OCI-LY3 (cell line): ENCODE measurements at regions not wholly inside any gene's neighbourhood (a gene's known extent, or its start where the extent isn't known, plus 50 kb on each side); places are given as distances from the start of the nearest gene placed in this dataset.

ENCODE experiments used
- H2AFZ ChIP-seq: fragments of 200-600, 300-600 bp; shearing (Covaris generic); 2 replicates; pipeline ENCODE4 v1.6.0; 2014; ENCODE audit warnings: antibody characterized with exemption, low read depth, low read length
- H3K27ac ChIP-seq: fragments of 200-600, 300-600 bp; sonication (generic); 2 replicates; pipeline ENCODE4 v1.5.1; 2014; ENCODE audit warnings: mild to moderate bottlenecking, low read length, moderate library complexity, mixed read lengths
- H3K27me3 ChIP-seq: fragments of 200-600, 300-600 bp; sonication (generic); 2 replicates; pipeline ENCODE4 v1.6.1; 2014; ENCODE audit warnings: low read depth, low read length, mixed read lengths
- H3K36me3 ChIP-seq: fragments of 200-600, 300-600 bp; sonication (generic); replicated peaks from 2 replicates; pipeline ENCODE3; 2014; ENCODE audit warnings: low read depth, low read length, mixed read lengths
- H3K4me1 ChIP-seq: fragments of 300-600, 200-600 bp; sonication (generic); 2 replicates; pipeline ENCODE4 v1.6.1; 2014; ENCODE audit warnings: low read length, mixed read lengths
- H3K4me2 ChIP-seq: fragments of 200-600, 300-600 bp; sonication (generic); 2 replicates; pipeline ENCODE4 v1.6.1; 2014; ENCODE audit warnings: low read length, mixed read lengths
- H3K4me3 ChIP-seq: fragments of 300-600, 200-600 bp; sonication (generic); 2 replicates; pipeline ENCODE4 v1.5.1; 2014; ENCODE audit warnings: antibody characterized with exemption, mild to moderate bottlenecking, low read length, moderate library complexity
- H3K79me2 ChIP-seq: fragments of 300-600, 200-600 bp; shearing (Covaris generic); 2 replicates; pipeline ENCODE4 v1.6.1; 2014; ENCODE audit warnings: mild to moderate bottlenecking, low read length, mixed read lengths
- H3K9ac ChIP-seq: fragments of 300-600, 200-600 bp; shearing (Covaris generic); 2 replicates; pipeline ENCODE4 v1.6.0; 2014; ENCODE audit warnings: mild to moderate bottlenecking, low read length, moderate library complexity
- H3K9me3 ChIP-seq: fragments of 200-600, 300-600 bp; shearing (Covaris generic); 2 replicates; pipeline ENCODE4 v1.6.1; 2014; ENCODE audit warnings: low read length, mixed read lengths; ENCODE audit not compliant: insufficient read depth
- H4K20me1 ChIP-seq: fragments of 200-600, 300-600 bp; sonication (generic); 2 replicates; pipeline ENCODE4 v1.6.1; 2016; ENCODE audit warnings: low read length, mixed read lengths; ENCODE audit not compliant: insufficient read depth
- EZH2phosphoT487 ChIP-seq: fragments of 200-600 bp; shearing (Covaris generic); IDR thresholded peaks from 2 replicates; pipeline ENCODE4 v1.6.1; 2018; ENCODE audit warnings: antibody characterized with exemption, mixed run types, low read depth
- TF ChIP-seq, protein P1 (sequence below): fragments of 200-600, 300-600 bp; sonication (generic); IDR thresholded peaks from 2 replicates; pipeline ENCODE4 v1.5.1; 2014; ENCODE audit warnings: antibody characterized with exemption, low read length, low read depth

DNA sequence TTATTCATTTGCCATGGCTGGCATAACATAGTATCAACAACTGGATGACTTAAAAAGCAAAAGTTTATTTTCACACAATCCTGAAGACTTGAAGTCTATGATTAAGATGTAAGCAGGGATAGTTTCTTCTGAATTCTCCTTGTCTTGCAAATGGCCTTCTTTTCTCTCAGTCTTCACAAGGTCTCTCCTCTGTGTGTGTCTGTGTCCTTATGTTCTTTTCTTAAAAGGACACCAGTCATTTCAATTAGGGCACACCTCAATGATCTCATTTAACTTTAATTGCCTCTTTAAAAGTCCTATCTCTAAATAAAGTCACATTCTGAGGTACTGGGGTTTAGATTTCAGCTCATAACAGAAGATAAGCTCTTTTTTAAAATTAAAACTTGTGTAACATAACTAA is 399.7 kb downstream of the PABPC4L start:
- H3K79me2 ChIP-seq: no peaks in the 10 kb centered on the region
- no peaks in the 10 kb centered on the region for H3K4me1 ChIP-seq
- H3K27me3 ChIP-seq: no peaks in the 10 kb centered on the region
- TF ChIP-seq EZH2phosphoT487: no peak
- no peak overlapping the region for H3K27ac ChIP-seq
- H3K9me3 ChIP-seq: no peaks in the 10 kb centered on the region
- no peak overlapping the region for H3K4me3 ChIP-seq
- H3K36me3 ChIP-seq: no peaks in the 10 kb centered on the region
- no peak overlapping the region for H3K4me2 ChIP-seq
- H3K9ac ChIP-seq: no peak overlapping the region
- H2AFZ ChIP-seq: no peak overlapping the region
- H4K20me1 ChIP-seq: no peaks in the 10 kb centered on the region

DNA sequence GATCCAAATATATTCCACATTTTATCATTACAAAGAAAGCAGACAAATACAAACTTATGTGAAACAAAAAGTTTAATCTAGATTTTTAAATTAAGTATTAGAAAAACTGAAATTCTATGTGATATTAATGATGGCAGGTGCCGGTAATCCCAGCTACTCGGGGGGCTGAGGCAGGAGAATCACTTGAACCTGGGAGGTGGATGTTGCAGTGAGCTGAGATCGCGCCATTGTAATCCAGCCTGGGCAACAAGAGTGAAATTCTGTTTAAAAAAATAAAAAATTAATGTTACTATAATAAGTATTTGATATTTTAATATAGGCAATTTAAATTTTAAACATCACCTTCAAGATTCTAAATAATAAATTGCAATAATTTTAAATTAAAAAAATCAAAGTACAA is 400.6 kb downstream of the PABPC4L start:
- H3K79me2 ChIP-seq: no peaks in the 10 kb centered on the region
- H3K4me1 ChIP-seq: no peaks in the 10 kb centered on the region
- H3K27ac ChIP-seq: no peak overlapping the region
- H4K20me1 ChIP-seq: no peaks in the 10 kb centered on the region
- TF ChIP-seq, protein P1, sequence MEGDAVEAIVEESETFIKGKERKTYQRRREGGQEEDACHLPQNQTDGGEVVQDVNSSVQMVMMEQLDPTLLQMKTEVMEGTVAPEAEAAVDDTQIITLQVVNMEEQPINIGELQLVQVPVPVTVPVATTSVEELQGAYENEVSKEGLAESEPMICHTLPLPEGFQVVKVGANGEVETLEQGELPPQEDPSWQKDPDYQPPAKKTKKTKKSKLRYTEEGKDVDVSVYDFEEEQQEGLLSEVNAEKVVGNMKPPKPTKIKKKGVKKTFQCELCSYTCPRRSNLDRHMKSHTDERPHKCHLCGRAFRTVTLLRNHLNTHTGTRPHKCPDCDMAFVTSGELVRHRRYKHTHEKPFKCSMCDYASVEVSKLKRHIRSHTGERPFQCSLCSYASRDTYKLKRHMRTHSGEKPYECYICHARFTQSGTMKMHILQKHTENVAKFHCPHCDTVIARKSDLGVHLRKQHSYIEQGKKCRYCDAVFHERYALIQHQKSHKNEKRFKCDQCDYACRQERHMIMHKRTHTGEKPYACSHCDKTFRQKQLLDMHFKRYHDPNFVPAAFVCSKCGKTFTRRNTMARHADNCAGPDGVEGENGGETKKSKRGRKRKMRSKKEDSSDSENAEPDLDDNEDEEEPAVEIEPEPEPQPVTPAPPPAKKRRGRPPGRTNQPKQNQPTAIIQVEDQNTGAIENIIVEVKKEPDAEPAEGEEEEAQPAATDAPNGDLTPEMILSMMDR: no peak
- TF ChIP-seq EZH2phosphoT487: no peak
- H3K27me3 ChIP-seq: no peaks in the 10 kb centered on the region
- no peaks in the 10 kb centered on the region for H3K9me3 ChIP-seq
- H3K4me3 ChIP-seq: no peak overlapping the region
- H3K4me2 ChIP-seq: no peak overlapping the region
- H2AFZ ChIP-seq: no peak overlapping the region
- no peak overlapping the region for H3K9ac ChIP-seq
- no peaks in the 10 kb centered on the region for H3K36me3 ChIP-seq

DNA sequence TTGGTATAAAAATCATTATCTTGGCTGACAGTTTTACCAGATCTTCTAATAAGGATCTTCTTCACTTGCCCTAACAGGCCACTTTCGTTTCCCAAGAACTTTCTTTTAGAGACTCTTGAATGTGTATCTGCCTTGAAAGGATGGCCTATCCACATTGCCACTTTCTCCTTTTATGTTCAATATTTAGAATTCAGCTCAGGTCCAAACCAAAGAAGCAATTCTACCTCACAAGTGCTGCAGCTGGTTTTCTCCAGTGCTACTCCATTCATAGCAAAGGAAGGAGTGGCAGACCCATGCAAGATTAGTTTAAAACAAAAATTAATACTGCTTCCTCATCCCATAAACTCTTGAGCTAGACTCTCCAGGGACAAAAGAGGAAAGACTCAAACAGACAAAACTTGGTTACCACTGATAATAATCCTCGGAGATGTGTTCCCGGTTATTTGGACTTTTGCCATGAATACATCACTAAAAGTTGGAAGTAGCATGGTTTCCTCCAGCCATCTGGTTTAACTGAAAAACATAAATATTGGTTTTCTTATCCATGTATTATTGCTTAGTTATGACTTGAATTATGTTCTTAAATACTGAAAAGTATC is 401.8 kb downstream of the PABPC4L start:
- no peaks in the 10 kb centered on the region for H3K27me3 ChIP-seq
- H3K27ac ChIP-seq: no peak overlapping the region
- H4K20me1 ChIP-seq: no peaks in the 10 kb centered on the region
- H3K79me2 ChIP-seq: no peaks in the 10 kb centered on the region
- no peaks in the 10 kb centered on the region for H3K4me1 ChIP-seq
- H2AFZ ChIP-seq: 0 out of 2 replicates have a peak overlapping the region, but pooled peaks have one; percentile 12
- no peak overlapping the region for H3K4me3 ChIP-seq
- no peaks in the 10 kb centered on the region for H3K36me3 ChIP-seq
- TF ChIP-seq, protein P1: no peak
- TF ChIP-seq EZH2phosphoT487: no peak
- H3K9ac ChIP-seq: no peak overlapping the region
- no peaks in the 10 kb centered on the region for H3K9me3 ChIP-seq
- no peak overlapping the region for H3K4me2 ChIP-seq

DNA sequence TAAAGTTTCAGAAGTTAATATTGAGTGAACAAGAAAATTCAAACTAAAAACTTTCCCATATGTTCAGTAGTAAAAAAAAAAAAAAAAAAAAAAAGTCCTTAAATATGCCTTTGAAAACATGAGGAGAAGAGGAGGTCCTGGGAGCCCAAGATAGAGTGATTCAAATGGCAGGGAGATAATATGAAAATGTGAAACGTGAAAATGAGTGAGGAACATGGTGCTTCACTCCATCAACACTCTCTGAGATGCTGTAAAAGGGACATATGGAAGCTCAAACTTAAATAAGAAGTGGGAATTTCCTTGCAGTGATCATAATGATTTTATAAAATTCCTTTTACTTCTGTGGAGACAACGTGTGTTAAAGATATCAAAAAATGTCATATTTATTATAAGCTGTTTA is 423.9 kb downstream of the PABPC4L start:
- no peaks in the 10 kb centered on the region for H3K27me3 ChIP-seq
- H4K20me1 ChIP-seq: no peaks in the 10 kb centered on the region
- H3K9ac ChIP-seq: no peak overlapping the region
- no peak for TF ChIP-seq EZH2phosphoT487
- no peak overlapping the region for H3K27ac ChIP-seq
- no peaks in the 10 kb centered on the region for H3K9me3 ChIP-seq
- no peak overlapping the region for H3K4me2 ChIP-seq
- no peaks in the 10 kb centered on the region for H3K36me3 ChIP-seq
- no peaks in the 10 kb centered on the region for H3K79me2 ChIP-seq
- no peak overlapping the region for H3K4me3 ChIP-seq
- H3K4me1 ChIP-seq: no peaks in the 10 kb centered on the region
- no peak overlapping the region for H2AFZ ChIP-seq

DNA sequence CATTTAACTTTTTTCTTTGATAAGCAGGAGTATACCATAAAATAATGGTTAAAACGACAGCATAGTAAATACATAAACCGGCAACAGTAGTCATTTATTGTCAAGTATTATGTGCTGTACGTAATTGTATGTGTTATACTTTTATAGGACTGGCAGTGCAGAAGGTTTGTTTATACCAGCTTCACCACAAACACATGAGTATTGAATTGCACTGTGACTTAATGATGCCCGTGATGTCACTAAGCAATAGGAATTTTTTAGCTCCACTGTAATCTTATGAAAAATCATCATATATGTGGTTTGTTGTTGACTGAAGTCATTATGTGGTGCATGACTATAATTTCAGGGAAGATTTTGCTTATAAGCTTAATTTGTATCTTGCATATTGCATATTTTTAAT is 424.6 kb downstream of the PABPC4L start:
- Histone ChIP-seq H3K4me3 (no peak overlapping the region), H3K9me3 (no peaks in the 10 kb centered on the region), H3K4me1 (no peaks in the 10 kb centered on the region), H3K79me2 (no peaks in the 10 kb centered on the region), H3K27ac (no peak overlapping the region), H4K20me1 (no peaks in the 10 kb centered on the region), H3K27me3 (no peaks in the 10 kb centered on the region), H3K4me2 (no peak overlapping the region), H3K36me3 (no peaks in the 10 kb centered on the region), H3K9ac (no peak overlapping the region), H2AFZ (no peak overlapping the region)
- TF ChIP-seq, protein P1: no peak
- TF ChIP-seq EZH2phosphoT487: no peak
